ENCODE measurements at regions not wholly inside any gene's neighbourhood (a gene's known extent, or its start where the extent isn't known, plus 50 kb on each side); places are given as distances from the start of the nearest gene placed in this dataset.
A peak's percentile ranks its signal among the peaks of the same experiment; 100 is the strongest.

DNA sequence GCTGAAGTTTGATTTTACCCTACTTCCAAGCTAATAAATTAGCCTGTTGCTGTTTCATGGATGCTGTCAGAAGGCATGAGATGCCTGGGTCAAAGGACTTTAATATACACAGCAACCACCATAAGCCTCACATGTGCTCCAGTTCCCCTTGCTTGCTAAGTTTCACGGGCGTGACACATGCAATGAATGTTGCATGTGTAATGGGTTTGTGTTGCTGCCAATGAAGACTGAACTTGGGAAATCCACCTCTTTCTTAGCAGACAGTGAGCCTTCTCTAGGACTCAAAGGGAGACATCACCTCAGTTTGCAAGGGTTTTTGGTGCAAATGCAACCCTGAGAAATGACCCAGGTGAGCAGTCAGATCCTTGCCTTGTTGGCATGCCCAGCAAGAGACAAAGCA lies 505.5 kb upstream of the PODXL start:
- peak overlapping the region; percentile 5; the same call in 1 of the 2 replicates for H3K27ac ChIP-seq
- TF ChIP-seq, protein P1, sequence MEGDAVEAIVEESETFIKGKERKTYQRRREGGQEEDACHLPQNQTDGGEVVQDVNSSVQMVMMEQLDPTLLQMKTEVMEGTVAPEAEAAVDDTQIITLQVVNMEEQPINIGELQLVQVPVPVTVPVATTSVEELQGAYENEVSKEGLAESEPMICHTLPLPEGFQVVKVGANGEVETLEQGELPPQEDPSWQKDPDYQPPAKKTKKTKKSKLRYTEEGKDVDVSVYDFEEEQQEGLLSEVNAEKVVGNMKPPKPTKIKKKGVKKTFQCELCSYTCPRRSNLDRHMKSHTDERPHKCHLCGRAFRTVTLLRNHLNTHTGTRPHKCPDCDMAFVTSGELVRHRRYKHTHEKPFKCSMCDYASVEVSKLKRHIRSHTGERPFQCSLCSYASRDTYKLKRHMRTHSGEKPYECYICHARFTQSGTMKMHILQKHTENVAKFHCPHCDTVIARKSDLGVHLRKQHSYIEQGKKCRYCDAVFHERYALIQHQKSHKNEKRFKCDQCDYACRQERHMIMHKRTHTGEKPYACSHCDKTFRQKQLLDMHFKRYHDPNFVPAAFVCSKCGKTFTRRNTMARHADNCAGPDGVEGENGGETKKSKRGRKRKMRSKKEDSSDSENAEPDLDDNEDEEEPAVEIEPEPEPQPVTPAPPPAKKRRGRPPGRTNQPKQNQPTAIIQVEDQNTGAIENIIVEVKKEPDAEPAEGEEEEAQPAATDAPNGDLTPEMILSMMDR (conservative IDR thresholded peaks at IDR 0.05): no peak

DNA sequence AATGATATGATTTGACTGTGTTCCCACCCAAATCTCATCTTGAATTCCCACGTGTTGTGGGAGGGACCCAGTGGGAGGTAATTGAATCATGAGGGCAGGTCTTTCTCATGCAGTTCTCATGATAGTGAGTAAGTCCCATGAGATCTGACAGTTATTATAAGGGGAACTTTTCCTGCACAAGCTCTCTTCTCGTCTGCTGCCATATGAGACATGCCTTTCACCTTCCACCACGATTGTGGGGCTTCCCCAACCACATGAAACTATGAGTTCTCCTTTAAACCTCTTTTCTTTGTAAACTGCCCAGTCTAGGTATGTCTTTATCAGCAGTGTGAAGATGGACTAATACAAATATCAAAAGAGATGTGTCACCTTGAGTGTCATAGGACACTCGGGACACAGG lies 502.7 kb upstream of the PODXL start:
- no peak overlapping the region for H3K27ac ChIP-seq
- TF ChIP-seq, protein P1 (conservative IDR thresholded peaks at IDR 0.05): no peak

DNA sequence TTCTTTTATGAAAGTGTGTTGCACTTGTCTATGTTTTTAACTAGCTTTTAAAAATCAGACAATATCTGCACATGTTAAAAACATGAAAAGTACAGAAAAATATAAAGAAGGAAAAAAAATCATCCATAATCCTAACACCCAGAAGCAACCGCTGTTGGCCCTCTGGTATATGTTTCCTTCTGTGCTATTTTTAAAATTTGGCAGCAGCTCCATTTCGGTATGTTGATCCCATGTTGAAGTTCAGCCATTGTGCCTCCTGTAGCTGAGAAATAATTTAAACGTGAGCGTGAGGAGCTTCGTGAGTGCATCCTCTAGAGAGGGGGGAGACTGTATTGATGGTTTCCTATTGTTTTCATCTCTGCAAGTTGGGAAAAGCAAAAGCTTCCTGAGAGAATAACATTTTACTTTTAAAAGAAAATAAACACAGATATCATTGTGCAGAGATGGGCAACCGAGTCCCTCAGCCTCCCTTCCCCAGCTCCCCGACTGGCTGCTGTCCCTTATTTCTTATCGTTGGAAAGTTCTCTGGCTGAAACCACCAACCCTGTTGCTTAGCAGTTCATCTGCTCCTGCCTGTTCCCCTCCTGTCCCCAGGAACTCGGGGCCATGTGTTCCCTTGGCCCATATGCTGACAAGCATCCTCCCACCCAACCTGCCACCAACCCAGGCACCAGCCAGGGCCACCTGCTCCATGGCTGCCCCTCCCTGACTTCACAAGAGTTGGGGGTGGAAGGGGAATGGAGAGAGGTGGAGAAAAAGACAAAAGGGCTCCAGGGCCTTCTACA lies 499.1 kb upstream of the PODXL start:
- no peak overlapping the region for H3K27ac ChIP-seq
- TF ChIP-seq, protein P1 (conservative IDR thresholded peaks at IDR 0.05): no peak

DNA sequence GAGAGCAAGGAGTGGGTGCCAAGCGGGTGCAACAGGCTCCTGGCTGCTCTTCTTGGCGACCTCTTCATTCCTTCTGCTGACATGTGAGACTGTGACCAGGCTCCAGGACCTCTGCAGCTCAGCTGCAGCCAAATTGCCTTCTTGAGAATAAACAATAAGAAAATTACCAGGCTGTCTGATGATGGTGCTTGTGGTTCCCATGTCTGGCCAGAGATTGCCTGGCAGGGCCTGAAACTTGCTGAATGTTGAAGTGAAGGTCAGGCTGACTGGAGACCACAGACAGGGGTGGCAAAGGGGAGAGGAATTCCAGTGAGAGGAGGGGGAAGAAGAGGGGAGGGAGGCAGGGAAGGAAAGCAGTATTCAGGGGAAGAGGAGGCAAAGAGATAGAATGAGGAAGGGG lies 497.4 kb upstream of the PODXL start:
- TF ChIP-seq, protein P1 (conservative IDR thresholded peaks at IDR 0.05): no peak

DNA sequence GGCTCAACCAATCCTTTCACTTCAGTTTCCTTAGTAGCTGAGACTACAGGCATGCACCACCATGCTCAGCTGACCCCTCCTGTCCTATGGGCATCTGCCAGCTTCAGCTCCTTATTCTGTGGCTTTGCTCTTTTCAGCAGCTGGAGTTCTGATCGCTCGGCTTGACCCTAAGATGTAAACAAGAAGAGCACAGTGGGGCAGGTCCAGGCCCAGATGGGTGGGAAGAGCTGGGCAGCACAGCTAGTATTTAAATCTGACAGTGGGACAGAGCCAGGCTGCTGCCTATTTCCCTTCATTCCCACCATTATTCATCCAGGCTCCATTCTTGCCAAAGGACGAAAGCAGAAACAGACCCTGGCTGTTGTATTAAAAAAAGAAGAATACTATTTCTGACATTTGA lies 494.9 kb upstream of the PODXL start:
- H3K27ac ChIP-seq: no peak overlapping the region
- TF ChIP-seq, protein P1 (conservative IDR thresholded peaks at IDR 0.05): no peak

More for the DNA sequence above, 497.4 kb upstream of the PODXL start:
- no peak overlapping the region for H3K27ac ChIP-seq

DNA sequence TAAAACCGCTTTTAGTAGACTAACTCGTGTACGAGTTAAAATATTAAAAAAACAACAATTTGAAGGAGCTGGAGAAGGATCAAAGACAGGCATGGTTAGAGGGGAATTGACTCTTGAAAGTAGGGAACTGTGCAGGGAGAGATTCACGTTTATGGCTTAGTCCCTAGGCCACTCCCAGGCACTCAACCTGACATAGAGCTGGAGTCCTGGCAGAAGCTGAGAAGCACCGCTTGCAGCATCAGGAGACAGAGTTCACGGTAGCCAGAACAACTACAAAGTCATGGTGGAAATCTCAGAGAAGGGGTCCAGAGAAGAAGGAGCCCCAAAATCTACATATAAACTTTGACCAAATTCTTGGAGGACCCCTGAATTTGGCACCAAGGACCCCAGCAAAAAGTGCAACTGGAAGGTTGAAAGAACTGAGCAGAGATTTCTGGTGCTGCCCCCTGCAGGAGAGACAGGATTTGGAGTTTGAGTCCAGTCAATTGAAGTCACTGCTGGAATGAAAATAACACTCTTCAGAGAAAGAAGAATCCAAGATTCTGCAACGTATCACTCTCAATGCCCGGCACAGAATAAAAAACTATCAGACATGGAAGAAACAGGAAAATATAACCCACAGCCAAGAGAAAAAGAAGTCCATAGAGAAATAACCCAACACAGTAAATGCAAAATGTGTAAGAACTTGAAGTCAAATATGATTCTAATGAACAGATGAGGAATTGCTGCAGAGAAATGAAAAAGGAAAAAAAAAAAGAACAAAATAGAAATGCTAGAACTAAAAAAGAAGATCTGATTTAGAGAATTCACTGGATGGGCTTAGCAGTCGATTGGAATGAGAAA lies 493.3 kb upstream of the PODXL start:
- no peak overlapping the region for H3K27ac ChIP-seq
- TF ChIP-seq, protein P1 (conservative IDR thresholded peaks at IDR 0.05): peak; percentile 77

DNA sequence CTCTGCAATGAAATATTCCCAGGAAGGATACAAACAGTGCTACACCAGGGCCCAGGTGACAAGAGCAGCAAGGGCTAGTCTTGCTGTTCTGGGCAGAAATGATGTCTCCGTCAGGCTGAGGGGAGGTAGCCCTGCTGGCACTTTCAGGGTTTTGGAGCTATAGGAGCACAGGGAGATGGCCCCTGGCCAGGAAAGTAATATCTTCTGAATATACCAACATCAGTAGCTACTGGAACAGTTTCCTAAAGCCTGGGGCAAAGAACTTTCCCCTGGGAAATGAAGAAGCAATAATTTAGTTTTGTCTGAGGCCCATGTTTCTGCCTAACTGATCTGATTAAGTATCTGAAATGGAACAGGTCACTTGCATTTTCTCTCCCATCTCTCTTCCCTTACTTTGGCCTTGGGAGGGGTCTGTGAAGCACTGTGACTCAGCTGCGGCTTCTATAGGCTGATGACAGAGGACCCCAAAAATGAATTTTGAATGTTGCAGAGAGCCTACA lies 489.1 kb upstream of the PODXL start:
- TF ChIP-seq, protein P1 (conservative IDR thresholded peaks at IDR 0.05): no peak
- no peak overlapping the region for H3K27ac ChIP-seq
